Fibroblast of lung (primary cell): ENCODE measurements at regions not wholly inside any gene's neighbourhood (a gene's known extent, or its start where the extent isn't known, plus 50 kb on each side); places are given as distances from the start of the nearest gene placed in this dataset.

Experiments used
- DNase-seq, 2 donors: peaks; one replicate each; pipeline versions ENCODE4 v3.0.0 to v3.0.0-alpha.2; 2010; ENCODE audit warnings: low read depth in 2 of 2
- H2AFZ ChIP-seq: 2 replicates; pipeline ENCODE4 v1.5.1; 2012; ENCODE audit warnings: low read length, control low read depth, inconsistent platforms
- H3K27ac ChIP-seq: 2 replicates; pipeline ENCODE4 v1.5.1; 2011; ENCODE audit warnings: low read length, control low read depth; ENCODE audit not compliant: insufficient read depth
- H3K27me3 ChIP-seq: 2 replicates; pipeline ENCODE4 v1.5.1; 2011; ENCODE audit warnings: mild to moderate bottlenecking, low read length; ENCODE audit not compliant: control insufficient read depth, insufficient read depth
- H3K36me3 ChIP-seq: 2 replicates; pipeline ENCODE4 v1.5.1; 2011; ENCODE audit warnings: low read length; ENCODE audit not compliant: control insufficient read depth, insufficient read depth
- H3K4me1 ChIP-seq: 2 replicates; pipeline ENCODE4 v1.5.1; 2011; ENCODE audit warnings: low read length; ENCODE audit not compliant: control insufficient read depth, insufficient read depth; ENCODE audit errors: extremely low read depth
- H3K4me2 ChIP-seq: 2 replicates; pipeline ENCODE4 v1.5.1; 2011; ENCODE audit warnings: low read length, control low read depth; ENCODE audit not compliant: insufficient read depth; ENCODE audit errors: extremely low read depth
- H3K4me3 ChIP-seq, 4 experiments: fragments of 200-600 bp in 1 of 4; sonication (generic) in 1 of 4; replicated peaks in 1 of 4; 2 replicates each; pipeline ENCODE4 v1.5.1; 2011 to 2016; ENCODE audit warnings: low read length in 4 of 4, low read depth in 3 of 4, mild to moderate bottlenecking in 3 of 4, control low read depth in 2 of 4, inconsistent platforms in 1 of 4, mixed read lengths in 1 of 4; ENCODE audit not compliant: insufficient read depth in 1 of 4; ENCODE audit errors: control extremely low read depth in 1 of 4
- H3K79me2 ChIP-seq: 2 replicates; pipeline ENCODE4 v1.5.1; 2012; ENCODE audit warnings: mild to moderate bottlenecking, low read length, inconsistent platforms; ENCODE audit not compliant: control insufficient read depth, insufficient read depth
- H3K9ac ChIP-seq: 2 replicates; pipeline ENCODE4 v1.5.1; 2011; ENCODE audit warnings: mild to moderate bottlenecking, low read length, control low read depth; ENCODE audit not compliant: insufficient read depth
- H3K9me3 ChIP-seq: 2 replicates; pipeline ENCODE4 v1.5.1; 2012; ENCODE audit warnings: low read depth, low read length; ENCODE audit not compliant: control insufficient read depth, insufficient read depth
- H4K20me1 ChIP-seq: 2 replicates; pipeline ENCODE4 v1.5.1; 2011; ENCODE audit warnings: low read length; ENCODE audit not compliant: control insufficient read depth, insufficient read depth; ENCODE audit errors: extremely low read depth
- EZH2 ChIP-seq: IDR thresholded peaks from 2 replicates; pipeline ENCODE4 v1.5.1; 2012; ENCODE audit warnings: low read length, control low read depth, mild to moderate bottlenecking; ENCODE audit errors: missing control alignments
- TF ChIP-seq, protein P1 (sequence below), 2 donors: IDR thresholded peaks in 1 of 2; conservative IDR thresholded peaks in 1 of 2; 1 replicate in 1 of 2; 2 replicates in 1 of 2; pipeline ENCODE4 v1.5.1; 2011 to 2012; ENCODE audit warnings: low read length in 2 of 2, control low read depth in 1 of 2, inconsistent platforms in 1 of 2, low read depth in 1 of 2, mild to moderate bottlenecking in 1 of 2

DNA sequence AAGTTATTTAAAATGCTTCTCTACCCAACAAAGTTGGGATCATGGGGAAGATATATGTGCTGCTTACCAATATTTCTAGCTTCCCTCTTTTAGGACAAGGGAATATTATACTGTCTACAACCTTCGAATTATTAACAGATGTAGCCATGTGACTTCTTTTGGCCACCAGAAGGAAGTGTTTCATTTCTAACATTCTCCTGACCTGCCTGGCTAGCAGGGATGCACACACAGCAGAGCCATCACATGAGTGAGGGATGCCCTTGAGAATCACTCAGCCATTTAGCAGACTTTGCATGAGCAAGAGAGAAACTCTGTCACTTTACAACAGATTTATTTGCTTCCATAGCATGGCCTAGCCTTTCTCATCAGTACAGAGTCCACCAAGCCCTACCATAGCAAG lies 230.7 kb upstream of the MARCKS start:
- Histone ChIP-seq H3K4me2 (no peak overlapping the region), H3K9me3 (no peaks in the 10 kb centered on the region), H3K27me3 (no peaks in the 10 kb centered on the region), H3K27ac (no peak overlapping the region), H3K9ac (no peak overlapping the region), H2AFZ (no peak overlapping the region), H4K20me1 (no peaks in the 10 kb centered on the region), H3K4me3 (no peak overlapping the region), H3K36me3 (peaks cover 1% of the 10 kb centered on the region), H3K4me1 (peaks cover 2% of the 10 kb centered on the region), H3K79me2 (no peaks in the 10 kb centered on the region)
- no peak for DNase-seq
- TF ChIP-seq EZH2, result no peak
- TF ChIP-seq, protein P1, sequence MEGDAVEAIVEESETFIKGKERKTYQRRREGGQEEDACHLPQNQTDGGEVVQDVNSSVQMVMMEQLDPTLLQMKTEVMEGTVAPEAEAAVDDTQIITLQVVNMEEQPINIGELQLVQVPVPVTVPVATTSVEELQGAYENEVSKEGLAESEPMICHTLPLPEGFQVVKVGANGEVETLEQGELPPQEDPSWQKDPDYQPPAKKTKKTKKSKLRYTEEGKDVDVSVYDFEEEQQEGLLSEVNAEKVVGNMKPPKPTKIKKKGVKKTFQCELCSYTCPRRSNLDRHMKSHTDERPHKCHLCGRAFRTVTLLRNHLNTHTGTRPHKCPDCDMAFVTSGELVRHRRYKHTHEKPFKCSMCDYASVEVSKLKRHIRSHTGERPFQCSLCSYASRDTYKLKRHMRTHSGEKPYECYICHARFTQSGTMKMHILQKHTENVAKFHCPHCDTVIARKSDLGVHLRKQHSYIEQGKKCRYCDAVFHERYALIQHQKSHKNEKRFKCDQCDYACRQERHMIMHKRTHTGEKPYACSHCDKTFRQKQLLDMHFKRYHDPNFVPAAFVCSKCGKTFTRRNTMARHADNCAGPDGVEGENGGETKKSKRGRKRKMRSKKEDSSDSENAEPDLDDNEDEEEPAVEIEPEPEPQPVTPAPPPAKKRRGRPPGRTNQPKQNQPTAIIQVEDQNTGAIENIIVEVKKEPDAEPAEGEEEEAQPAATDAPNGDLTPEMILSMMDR (conservative IDR thresholded peaks at IDR 0.05 in 1 of 2, IDR thresholded peaks at IDR 0.05 in 1 of 2; ENCODE audit: low read depth in 1 of 2, low read length in 2 of 2), result no peak

DNA sequence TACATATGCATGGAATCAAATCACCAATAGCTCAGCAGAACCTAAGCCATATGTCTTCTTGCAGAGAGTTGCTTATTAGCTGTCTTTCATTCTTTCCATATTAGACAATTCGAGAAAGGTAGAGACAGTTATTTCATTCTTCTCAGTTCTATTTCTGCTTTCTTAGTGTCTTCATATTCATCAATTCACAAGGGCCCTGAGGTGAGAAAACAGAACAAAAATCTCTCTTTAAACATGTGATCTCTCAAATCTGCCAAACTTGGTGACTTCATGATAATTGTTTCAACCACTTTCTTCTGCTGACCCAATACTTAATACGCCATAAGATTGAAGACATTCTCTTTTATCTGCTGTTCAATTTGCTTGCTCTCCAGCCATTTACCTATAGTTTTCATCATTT lies 229.7 kb upstream of the MARCKS start:
- no peak for TF ChIP-seq EZH2
- TF ChIP-seq, protein P1 (conservative IDR thresholded peaks at IDR 0.05 in 1 of 2, IDR thresholded peaks at IDR 0.05 in 1 of 2; ENCODE audit: low read depth in 1 of 2, low read length in 2 of 2), result no peak
- no peaks in the 10 kb centered on the region for H3K79me2 ChIP-seq
- no peak overlapping the region for H3K27ac ChIP-seq
- no peak overlapping the region for H2AFZ ChIP-seq
- H3K9ac ChIP-seq, result no peak overlapping the region
- H3K9me3 ChIP-seq, result no peaks in the 10 kb centered on the region
- no peaks in the 10 kb centered on the region for H3K36me3 ChIP-seq
- H3K27me3 ChIP-seq, result no peaks in the 10 kb centered on the region
- no peaks in the 10 kb centered on the region for H4K20me1 ChIP-seq
- no peak overlapping the region for H3K4me2 ChIP-seq
- H3K4me1 ChIP-seq, result peaks cover 8% of the 10 kb centered on the region
- no peak for DNase-seq
- H3K4me3 ChIP-seq, result no peak overlapping the region

DNA sequence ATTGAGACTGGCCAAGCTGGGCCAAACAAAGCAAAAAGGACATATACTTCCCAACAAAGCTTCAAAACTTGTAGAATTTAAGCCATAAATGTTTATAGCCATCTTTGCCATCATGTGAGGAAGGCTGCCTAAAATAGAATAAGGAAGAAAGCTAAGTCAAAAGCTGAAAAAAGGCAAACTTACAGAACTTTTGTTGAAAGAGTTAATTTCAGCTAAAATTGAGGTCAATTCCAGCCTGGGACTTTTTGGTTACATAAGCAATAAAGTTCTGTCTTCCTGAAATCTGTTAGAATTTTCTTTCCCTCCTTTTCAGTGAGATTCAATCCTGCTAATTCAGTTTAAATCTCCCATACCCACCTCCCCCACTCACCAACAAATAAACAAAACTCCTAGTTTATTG lies 227.9 kb upstream of the MARCKS start:
- TF ChIP-seq, protein P1 (conservative IDR thresholded peaks at IDR 0.05 in 1 of 2, IDR thresholded peaks at IDR 0.05 in 1 of 2; ENCODE audit: low read depth in 1 of 2, low read length in 2 of 2), result no peak
- TF ChIP-seq EZH2, result no peak
- H3K9me3 ChIP-seq, result no peaks in the 10 kb centered on the region
- no peak overlapping the region for H3K4me3 ChIP-seq
- no peak for DNase-seq
- H2AFZ ChIP-seq, result no peak overlapping the region
- H3K27ac ChIP-seq, result no peak overlapping the region
- H3K4me1 ChIP-seq, result peaks cover 8% of the 10 kb centered on the region
- H3K4me2 ChIP-seq, result no peak overlapping the region
- H3K9ac ChIP-seq, result no peak overlapping the region
- H3K27me3 ChIP-seq, result no peaks in the 10 kb centered on the region
- no peaks in the 10 kb centered on the region for H3K79me2 ChIP-seq
- H3K36me3 ChIP-seq, result no peaks in the 10 kb centered on the region
- H4K20me1 ChIP-seq, result no peaks in the 10 kb centered on the region
